ENCODE measurements at regions not wholly inside any gene's neighbourhood (a gene's known extent, or its start where the extent isn't known, plus 50 kb on each side); places are given as distances from the start of the nearest gene placed in this dataset.

- TF ChIP-seq FOXP4 (CRISPR knock-in tag; IDR thresholded peaks at IDR 0.05) (no peak), E2F1 (CRISPR knock-in tag; IDR thresholded peaks at IDR 0.05) (no peak), NR1H2 (CRISPR knock-in tag; IDR thresholded peaks at IDR 0.05) (no peak), HMGA2 (CRISPR knock-in tag; IDR thresholded peaks at IDR 0.05) (no peak), NFE2L1 (CRISPR knock-in tag; IDR thresholded peaks at IDR 0.05) (no peak)
Observed at GRCh38 chr4:125663896-125664767, 349.4 kb downstream of the FAT4 start (continued).

GRCh38 chr4:125666635-125667034 is 351.9 kb downstream of the FAT4 start:
- ChIA-PET CTCF (no interaction called here), POLR2A (no interaction called here)
- no peak overlapping the region for H3K27ac Mint-ChIP-seq
- DNase-seq (ENCODE audit: low spot score) (no peak), ATAC-seq (no peak)
- peaks cover 25% of the 10 kb centered on the region for H3K9me3 Mint-ChIP-seq
- no peaks in the 10 kb centered on the region for H3K27me3 Mint-ChIP-seq (ENCODE audit: low read depth)
- no peak overlapping the region for H3K4me3 Mint-ChIP-seq
- 0 out of 2 replicates have a peak, but pooled peaks cover 14% of the 10 kb centered on the region for H3K36me3 Mint-ChIP-seq
- TF ChIP-seq MLX (CRISPR knock-in tag; IDR thresholded peaks at IDR 0.05) (no peak), USF1 (CRISPR knock-in tag; IDR thresholded peaks at IDR 0.05) (no peak), CDX4 (CRISPR knock-in tag; IDR thresholded peaks at IDR 0.05; ENCODE audit: borderline replicate concordance) (no peak), ARID4B (CRISPR knock-in tag; IDR thresholded peaks at IDR 0.05; ENCODE audit: borderline replicate concordance) (no peak), KAT7 (CRISPR knock-in tag; IDR thresholded peaks at IDR 0.05; ENCODE audit: borderline replicate concordance) (no peak)
- H3K4me1 Mint-ChIP-seq: no peaks in the 10 kb centered on the region

GRCh38 chr4:125676156-125676555 is 361.4 kb downstream of the FAT4 start:
- no peak for ATAC-seq
- CTCF ChIA-PET: interaction anchor here (0.7 kb wide), 1 partner anchor 52 kb away, joined by 3 read pairs; no protein-coding TSS in a partner anchor
- H3K36me3 Mint-ChIP-seq: no peaks in the 10 kb centered on the region
- DNase-seq (ENCODE audit: low spot score): no peak
- no peak overlapping the region for H3K27ac Mint-ChIP-seq
- no peak overlapping the region for H3K4me3 Mint-ChIP-seq
- H3K4me1 Mint-ChIP-seq: peaks cover 18% of the 10 kb centered on the region
- POLR2A ChIA-PET: no interaction called here
- H3K27me3 Mint-ChIP-seq (ENCODE audit: low read depth): no peaks in the 10 kb centered on the region
- no peaks in the 10 kb centered on the region for H3K9me3 Mint-ChIP-seq
- TF ChIP-seq NR1H2 (CRISPR knock-in tag; IDR thresholded peaks at IDR 0.05): no peak
- TF ChIP-seq PRRX2 (CRISPR knock-in tag; IDR thresholded peaks at IDR 0.05): no peak
- no peak for TF ChIP-seq CDX4 (CRISPR knock-in tag; IDR thresholded peaks at IDR 0.05; ENCODE audit: borderline replicate concordance)
- no peak for TF ChIP-seq ZNF281 (CRISPR knock-in tag; IDR thresholded peaks at IDR 0.05)
- no peak for TF ChIP-seq ATF2 (CRISPR knock-in tag; IDR thresholded peaks at IDR 0.05; ENCODE audit: borderline replicate concordance, low read depth)
- TF ChIP-seq NFYB (CRISPR knock-in tag; conservative IDR thresholded peaks at IDR 0.05; ENCODE audit: low read depth): no peak
- no peak for TF ChIP-seq MYBL2 (CRISPR knock-in tag; IDR thresholded peaks at IDR 0.05)
